HL-60/S4 treated with phorbol 12-myristate 13-acetate at 8.2 ng/mL for 4 days and 3 days (cell line): ENCODE measurements at regions not wholly inside any gene's neighbourhood (a gene's known extent, or its start where the extent isn't known, plus 50 kb on each side); places are given as distances from the start of the nearest gene placed in this dataset.
"Not testable (repeated sequence)": the region's sequence is repeated elsewhere in the genome, so short reads cannot be mapped to it uniquely, and the experiment has no call there.

Experiments
- in situ Hi-C: fragments of 300-500 bp; cut with MboI; formaldehyde crosslinking; loops from 2 replicates; pipeline ENCODE4 v1.15.0; 2022; ENCODE audit warnings: low sequenced_read_pairs

DNA sequence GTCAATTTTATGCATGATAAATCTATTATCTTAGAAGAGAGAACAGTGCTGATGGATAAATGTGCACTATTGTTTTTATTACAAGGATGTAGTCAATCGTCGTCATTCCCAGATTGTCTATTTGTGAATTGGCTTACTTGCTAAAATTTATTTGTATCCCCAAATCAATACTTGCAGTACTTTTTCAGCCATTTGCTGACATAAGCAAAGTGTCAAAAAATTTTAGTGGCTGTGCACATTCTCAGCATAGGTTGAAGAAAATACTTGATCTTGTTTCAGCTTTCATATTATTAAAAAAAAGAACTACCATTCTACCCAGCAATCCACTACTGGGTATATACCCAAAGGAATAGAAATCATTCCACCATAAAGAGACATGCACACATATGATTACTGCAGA lies 477.9 kb upstream of the CA10 start:
- in situ Hi-C loops: loop anchor here (25.0 kb wide), 1 partner anchor 99 kb away; no protein-coding TSS in a partner anchor

DNA sequence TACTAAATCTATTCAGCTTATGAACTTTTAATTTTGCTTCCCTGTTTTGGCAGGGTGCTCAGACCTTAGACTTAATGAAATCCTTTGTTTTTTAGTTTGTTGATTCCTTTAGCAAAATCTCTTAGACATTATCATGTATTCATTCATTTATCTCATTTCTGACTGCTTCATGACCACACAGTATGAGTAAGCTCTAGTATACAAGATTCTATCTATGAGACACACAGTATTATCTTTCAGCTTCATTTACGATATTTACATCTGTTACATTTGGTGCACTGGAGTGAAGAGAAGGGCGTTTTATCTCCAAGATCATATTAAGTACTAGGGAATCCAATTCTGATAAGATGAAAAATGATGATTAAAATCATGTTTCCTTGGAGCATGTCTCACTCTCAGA lies 448.1 kb upstream of the CA10 start:
- in situ Hi-C loops: no loop called here

DNA sequence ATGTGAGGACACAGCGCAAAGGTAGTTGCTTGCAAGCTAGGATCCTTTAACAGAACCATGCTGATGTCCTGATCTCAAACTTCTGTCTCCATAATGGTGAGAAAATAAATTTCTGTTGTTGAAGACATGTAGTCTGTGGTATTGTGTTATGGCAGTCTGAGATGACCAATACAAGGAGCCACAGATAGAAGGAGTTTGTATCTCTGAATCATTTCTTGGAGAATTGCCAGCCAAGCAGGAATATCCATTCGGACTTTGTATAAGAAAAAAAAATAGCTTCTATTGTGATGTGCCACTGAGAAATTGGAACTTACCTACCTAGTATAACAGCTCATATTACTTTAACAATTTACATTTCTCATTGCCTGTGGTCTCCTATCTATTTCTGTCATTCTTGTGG lies 447.6 kb upstream of the CA10 start:
- in situ Hi-C loops: no loop called here

DNA sequence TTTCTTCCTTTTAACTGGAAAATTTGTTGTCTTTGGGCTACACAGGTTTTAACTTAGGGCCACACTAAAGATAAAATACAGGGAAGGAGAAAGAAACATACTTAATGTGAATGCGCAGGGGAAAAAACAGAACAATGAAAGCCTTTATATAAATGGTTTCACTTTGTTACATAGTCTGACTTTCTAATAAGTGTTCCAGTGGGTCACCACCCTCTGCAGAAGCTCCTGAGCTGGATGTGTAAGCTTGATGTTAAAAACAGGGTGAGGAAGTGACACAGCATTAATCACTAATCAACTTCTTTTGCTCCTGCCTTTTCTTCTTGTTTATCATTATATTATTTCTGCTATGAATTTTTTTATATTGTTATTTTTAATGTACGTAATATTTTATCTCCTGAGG lies 445.6 kb upstream of the CA10 start:
- in situ Hi-C loops: no loop called here

DNA sequence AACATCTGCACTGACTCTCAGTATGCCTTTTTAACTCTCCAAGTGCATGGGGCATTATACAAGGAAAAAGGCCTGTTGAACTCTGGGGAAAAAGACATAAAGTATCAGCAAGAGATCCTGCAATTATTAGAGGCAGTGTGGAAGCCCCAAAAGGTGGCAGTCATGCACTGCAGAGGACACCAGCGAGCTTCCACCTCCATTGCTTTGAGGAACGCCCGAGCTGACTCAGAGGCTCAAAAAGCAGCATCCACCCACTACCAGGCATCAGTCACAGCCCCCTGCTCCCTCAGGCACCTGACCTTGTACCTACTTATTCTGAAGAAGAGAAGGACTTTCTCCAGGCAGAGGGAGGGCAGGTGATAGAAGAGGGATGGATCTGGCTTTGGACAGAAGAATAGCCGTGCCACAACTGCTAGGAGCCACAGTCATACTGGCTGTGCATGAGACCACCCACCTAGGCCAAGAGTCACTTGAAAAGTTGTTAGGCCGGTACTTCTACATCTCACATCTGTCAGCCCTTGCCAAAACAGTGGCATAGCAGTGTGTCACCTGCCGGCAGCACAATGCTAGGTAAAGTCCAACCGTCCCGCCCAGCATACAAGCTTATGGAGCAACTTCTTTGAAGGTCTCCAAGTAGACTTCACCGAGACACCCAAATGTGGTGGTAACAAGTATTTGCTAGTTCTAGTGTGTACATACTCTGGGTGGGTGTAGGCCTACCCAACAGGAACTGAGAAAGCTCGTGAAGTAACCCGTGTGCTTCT lies 439.1 kb upstream of the CA10 start:
- in situ Hi-C loops: not testable (repeated sequence)

DNA sequence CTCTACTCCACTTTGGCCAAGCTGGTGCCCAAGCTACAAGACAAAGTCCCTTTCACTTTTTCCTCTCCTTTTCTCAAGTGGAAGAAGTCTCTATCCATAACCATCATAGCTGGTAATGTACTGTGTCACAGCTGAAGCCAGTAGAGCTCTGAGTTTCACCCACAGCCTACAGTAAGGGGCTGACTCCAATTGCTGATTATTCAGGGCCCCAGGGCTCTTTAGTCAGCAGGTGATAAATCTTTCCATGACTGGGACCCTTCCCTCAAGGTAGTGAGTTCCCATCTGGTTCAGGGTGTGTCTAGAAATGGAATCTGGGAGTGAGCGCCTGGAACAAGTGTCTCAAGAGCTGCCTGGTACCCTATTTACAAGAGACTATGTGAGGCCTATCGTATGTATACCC lies 436.0 kb upstream of the CA10 start:
- in situ Hi-C loops: no loop called here

DNA sequence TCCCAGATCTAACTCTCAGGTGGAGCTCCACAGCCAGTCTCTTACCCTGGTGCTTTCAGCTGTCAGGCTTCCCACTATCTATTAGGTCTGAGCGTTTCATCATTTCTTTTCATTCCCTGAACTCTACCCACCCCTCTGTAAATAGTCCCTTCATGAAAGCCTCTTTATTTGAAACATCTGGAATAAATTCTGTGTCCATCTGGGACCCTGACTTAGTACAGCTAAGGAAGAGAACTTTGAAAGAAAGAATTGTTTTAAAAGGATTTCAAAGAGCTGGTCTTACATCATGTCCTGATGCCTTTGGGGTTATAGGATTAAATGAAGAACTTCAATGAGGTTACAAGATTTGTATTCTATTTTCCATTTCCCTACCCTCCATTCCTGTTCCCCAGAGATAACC lies 388.5 kb upstream of the CA10 start:
- in situ Hi-C loops: loop anchor here (25.0 kb wide), 1 partner anchor 90 kb away; no protein-coding TSS in a partner anchor

DNA sequence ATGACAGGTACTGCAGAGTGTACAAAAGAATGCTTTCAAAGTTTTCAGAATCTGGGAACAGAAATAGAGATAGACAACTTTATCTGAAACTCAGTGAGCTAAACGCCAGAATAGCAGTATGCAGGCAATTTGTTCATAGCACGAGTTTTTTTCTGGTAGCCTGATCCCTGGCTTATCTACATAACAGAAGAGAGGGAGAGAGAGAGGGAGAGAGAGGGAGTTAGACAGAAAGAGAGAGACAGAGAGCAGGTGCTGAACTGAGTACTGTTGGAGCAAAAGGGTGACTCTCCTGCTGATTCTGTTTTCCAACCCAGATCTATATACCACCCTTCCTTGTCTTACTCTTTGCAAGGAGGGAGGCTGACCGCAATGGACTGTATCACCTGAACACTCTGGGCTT lies 388.0 kb upstream of the CA10 start:
- in situ Hi-C loops: loop anchor here (25.0 kb wide), 1 partner anchor 91 kb away; no protein-coding TSS in a partner anchor

DNA sequence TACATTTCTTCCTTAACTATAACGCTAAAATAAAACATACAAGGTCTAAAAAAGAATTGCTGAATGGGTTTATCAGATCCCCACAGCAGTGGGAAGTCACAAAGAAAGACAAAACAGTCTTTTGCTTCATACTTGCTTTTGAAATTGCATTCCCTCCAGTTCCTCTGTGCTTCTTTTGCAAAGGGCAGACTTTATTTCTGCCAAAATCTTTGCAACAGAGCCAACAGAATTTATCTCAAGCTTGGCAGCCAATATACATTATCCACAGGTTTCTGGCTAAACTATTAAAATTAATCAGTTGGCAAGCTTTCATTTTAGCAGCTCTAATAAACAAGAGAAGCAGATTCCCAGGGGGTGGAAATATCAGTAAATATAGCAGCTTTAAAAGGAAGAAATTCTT lies 378.9 kb upstream of the CA10 start:
- in situ Hi-C loops: loop anchor here (25.0 kb wide), 1 partner anchor 100 kb away; no protein-coding TSS in a partner anchor

DNA sequence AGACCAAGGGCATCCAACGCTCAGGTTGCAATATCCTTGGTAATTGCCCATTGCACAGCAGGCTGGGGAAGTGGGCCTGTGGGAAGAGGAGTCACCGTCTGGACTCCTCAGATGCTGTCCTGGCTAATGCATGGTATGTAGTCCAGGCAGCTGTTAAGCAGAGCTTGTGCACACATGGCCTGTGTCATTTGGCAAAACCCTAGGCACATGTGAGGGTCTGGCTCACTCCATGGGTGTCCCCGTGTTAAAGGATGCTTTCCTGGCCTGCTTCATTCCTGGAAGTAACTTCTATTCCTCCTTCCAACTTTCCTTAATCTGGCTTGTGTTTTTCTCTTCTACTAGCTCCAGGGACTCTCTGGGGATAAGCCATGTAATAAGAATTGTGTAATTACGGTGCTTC lies 378.0 kb upstream of the CA10 start:
- in situ Hi-C loops: loop anchor here (25.0 kb wide), 1 partner anchor 101 kb away; no protein-coding TSS in a partner anchor

DNA sequence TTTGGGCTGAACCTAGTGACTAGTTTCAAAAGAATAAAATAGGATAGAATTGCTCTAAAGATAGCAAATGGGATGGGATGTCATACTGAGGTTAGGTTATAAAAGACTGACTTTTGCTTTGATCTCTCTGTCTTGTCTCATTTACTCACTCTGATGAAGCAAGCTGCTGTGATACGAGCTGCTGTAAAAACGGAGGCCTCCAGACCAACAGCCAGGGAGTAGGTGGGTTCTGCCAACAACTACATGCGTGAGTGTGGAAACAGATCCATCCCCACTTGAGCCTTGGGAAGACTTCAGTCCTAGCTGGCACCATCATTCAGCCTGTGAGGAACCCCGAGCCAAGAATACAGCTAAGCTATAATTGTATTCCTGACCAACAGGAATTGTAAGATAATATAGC lies 373.9 kb upstream of the CA10 start:
- in situ Hi-C loops: loop anchor here (25.0 kb wide), 1 partner anchor 105 kb away; no protein-coding TSS in a partner anchor

DNA sequence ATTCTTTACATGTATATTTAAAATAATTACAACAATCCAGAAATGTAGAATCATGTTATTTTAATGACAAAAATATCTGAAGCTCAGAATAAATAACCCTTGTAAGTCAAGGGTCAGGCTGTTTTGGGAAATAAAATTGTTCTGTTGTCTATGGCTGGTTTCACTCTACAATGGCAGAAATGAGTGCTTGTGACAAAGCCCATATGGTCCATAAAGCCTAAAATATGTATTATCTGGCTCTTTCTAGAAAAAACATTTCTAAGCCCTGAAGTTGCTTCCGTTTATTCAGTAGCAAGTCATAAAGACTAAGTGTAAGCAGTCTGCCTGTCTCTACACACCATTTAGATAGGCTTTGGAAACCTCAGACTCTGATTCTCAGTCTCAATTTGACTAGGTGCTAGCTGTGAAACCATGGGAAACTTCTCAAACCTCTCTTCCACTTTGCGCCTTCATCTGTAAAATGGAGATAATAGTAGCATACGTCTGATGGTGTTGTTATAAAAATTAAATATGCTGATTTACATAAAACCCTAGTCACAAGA lies 365.7 kb upstream of the CA10 start:
- in situ Hi-C loops: no loop called here

DNA sequence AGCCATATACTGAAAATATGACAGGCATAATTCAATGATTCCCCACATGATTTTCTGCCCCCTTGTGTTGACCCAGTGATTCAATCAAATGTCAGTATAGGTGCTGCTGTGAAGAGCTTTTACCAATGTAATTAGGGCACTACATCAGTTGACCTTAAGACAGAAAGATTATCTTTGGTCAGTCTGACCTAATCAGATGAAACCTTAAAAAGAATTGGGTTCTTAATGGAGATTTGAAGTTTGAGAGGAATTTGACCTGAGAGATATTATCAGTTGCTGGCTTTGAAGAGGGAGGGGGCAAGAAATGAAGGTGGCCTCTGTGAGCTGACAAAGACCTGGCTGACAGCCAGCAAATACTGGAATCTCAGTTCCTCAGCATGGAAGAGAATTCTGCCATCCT lies 358.7 kb upstream of the CA10 start:
- in situ Hi-C loops: no loop called here

DNA sequence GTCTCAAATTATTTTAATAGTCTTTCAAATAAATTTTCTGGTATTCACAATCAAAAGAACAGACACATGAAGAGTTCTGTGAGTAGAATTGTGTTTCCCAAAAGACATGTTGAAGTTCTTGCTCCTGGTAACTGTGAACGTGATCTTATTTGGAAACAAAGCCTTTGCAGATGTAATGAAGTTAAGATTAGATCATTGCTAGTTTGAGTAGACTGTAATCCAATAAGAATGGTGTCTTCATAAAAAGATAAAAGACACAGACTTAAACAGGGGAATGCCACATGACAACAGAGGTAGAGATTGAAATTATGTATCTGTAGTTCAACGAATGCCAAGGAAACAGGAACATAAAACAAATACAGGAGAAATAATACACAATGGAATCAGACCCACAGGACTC lies 357.4 kb upstream of the CA10 start:
- in situ Hi-C loops: no loop called here

DNA sequence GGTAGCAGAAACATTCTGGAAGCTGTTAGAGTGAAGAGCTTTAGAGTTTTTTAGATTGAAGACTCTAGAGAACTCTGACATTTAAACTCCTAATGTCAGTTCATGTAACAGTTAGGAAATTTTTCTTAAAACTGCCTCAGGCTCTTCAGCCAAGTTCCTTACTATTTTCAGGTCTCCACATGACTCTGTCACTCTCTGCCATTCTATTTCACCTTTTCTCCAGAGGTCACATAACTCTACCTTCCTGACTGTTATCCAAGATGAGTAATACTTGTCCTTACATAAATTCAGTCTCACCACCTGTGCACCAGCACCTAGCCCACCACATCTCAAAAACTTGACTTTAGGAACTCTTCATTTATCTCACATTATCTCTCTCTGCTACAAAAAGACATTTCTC lies 347.1 kb upstream of the CA10 start:
- in situ Hi-C loops: no loop called here

DNA sequence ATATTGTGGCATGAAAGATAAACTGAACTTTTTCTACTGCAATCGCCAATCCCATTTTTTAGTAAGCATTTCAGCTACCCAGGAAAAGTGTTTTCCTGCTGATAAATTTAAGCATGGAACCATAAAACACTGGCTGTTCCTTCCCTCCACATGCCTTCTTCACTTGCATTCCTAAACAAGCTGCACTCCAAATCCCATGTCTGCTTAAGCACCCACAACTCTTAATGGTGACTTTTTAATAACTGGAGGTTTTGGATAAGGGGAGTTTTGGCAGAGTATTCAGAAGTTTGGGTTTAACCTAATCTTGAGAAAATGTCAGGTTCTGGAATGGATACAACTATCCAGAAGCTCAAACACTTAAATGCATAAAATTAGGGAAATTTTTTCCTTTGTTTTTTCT lies 345.6 kb upstream of the CA10 start:
- in situ Hi-C loops: no loop called here

DNA sequence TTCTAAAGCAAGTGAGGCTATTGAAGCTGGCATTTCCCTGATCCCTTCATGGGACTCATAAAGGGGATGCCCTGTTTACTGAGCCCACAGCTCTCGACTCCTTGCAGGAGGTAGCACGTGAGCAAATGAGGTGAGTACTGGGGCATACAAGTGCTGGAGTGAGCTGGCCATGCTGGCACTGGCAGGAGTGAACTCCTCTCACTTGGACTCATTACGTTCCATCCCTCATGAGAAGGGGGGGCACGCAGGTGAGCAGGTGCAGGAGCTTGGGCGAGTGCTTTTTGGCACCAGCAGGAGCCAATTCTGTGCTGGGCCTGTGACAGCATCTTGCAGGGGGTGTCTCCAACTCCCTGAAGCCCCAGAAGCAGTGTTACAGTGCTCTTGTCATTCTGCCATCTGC lies 337.1 kb upstream of the CA10 start:
- in situ Hi-C loops: no loop called here

DNA sequence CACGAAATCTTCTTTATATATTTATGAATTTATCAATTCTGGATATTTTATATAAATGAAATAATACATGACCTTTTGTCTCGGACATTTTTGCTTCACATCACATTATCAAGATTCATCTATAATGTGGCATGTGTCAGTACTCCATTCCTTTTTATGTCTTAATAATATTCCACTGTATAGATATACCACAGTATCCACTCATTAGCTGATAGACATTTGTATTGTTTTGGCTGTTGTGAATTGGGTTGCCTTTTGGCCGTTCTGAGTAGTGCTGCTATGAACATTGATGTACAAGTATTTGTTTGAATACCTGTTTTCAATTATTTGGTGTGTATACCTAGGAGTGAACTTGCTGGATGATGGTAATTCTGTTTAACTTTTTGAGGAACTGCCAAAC lies 323.8 kb upstream of the CA10 start:
- in situ Hi-C loops: no loop called here

DNA sequence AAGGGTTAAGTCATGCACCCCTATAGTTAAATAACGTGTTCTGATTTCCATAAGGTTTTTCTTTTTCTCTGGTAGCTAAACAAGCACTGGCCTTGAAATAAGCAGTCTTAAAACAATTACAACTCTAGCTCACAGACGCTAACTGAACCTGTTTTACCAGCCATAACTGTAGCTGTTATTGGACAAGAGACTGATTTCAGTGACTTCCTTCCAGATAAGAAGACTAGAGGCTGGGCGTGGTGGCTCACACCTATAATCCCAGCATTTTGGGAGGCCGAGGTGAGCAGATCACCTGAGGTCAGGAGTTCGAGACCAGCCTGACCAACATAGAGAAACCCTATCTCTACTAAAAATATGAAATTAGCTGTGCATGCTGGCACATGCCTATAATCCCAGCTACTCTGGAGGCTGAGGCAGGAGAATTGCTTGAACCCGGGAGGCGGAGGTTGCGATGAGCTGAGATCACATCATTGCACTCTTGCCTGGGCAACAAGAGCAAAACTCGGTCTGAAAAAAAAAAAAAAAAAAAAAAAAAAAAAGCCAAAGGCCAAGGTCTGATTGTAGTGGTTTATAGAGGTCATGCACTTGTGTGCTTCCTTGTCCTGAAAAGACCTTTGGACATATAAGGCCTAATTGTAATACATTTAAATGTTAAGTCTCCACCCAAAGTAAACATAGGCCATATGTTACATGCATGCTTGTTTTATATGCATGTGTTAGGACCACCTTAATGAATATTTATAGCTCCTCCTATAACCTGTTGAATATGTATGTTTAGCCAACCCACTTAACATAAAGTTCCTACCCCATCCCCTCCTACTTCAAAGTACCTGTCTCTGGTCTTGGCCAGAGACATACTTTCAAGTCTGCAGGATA lies 319.5 kb upstream of the CA10 start:
- in situ Hi-C loops: no loop called here

DNA sequence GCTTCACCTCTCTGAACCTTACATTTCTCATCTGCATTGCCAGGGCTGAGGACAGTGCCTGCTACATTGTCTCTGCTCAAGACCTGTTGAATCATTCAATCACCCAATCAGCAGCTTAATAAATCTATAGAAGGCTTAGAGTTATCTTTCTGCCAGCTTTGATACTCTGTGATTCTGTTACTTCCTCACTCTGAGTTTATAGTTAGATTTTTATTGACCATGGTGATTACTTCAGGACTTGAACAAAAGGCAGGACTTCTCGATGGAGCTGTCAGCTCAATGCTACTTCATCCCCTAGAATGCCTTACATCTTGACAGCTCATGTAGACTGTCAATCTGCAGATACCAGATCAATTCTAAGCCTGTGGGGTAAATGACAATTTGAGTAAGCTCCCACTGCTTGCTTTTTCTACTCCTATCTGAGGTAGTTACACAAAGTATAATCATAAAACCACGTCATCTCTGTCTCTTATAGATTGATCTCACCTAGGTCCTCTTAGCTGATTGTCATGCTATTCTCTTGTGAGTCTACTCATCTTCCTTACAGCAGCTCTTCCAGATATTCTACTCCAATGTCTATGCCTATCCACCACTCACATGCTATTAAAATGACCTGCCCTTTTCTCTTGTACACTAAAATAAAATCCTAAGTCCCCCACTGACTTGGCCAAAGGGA lies 318.3 kb upstream of the CA10 start:
- in situ Hi-C loops: no loop called here

DNA sequence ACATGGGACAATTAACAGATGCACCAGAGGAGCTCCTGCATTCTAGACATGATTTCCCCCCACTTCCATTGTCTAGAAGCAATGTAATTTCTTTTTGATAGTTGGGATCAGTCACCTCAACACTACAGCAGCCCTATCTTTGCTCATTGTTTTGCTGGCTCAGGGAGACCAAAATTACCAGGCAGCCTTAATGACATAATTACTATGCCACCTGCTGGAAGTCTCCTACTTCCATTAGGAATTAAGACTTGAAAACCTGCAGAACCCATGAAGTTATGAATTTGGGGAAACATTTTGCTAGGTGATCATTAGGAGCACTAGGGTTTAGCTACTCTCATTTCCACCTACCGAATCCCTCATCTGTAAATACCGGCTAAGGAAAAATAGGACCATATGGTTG lies 312.0 kb upstream of the CA10 start:
- in situ Hi-C loops: no loop called here
